GM12872 (cell line): ENCODE measurements at regions not wholly inside any gene's neighbourhood (a gene's known extent, or its start where the extent isn't known, plus 50 kb on each side); places are given as distances from the start of the nearest gene placed in this dataset.

ENCODE experiments used
- CTCF ChIP-seq: IDR thresholded peaks from 3 replicates; pipeline ENCODE4 v1.5.1; 2011; ENCODE audit warnings: low read depth, mild to moderate bottlenecking, low read length, moderate library complexity; ENCODE audit not compliant: insufficient read depth

GRCh38 chr7:17038783-17039170 lies 157.0 kb upstream of the AGR3 start:
- no peak for TF ChIP-seq CTCF

- no peak for TF ChIP-seq CTCF
Measured at GRCh38 chr7:17039372-17039771, 157.6 kb upstream of the AGR3 start.

GRCh38 chr7:17040716-17041115 lies 158.9 kb upstream of the AGR3 start:
- no peak for TF ChIP-seq CTCF

GRCh38 chr7:17041324-17041723 lies 159.5 kb upstream of the AGR3 start:
- no peak for TF ChIP-seq CTCF

- TF ChIP-seq CTCF = no peak
Measured at GRCh38 chr7:17042211-17042610, 160.4 kb upstream of the AGR3 start.

- TF ChIP-seq CTCF = no peak
Measured at GRCh38 chr7:17043012-17043877, 161.5 kb upstream of the AGR3 start.

GRCh38 chr7:17044396-17044795 lies 162.6 kb upstream of the AGR3 start:
- TF ChIP-seq CTCF = no peak
